ENCODE measurements at regions not wholly inside any gene's neighbourhood (a gene's known extent, or its start where the extent isn't known, plus 50 kb on each side); places are given as distances from the start of the nearest gene placed in this dataset.

DNA sequence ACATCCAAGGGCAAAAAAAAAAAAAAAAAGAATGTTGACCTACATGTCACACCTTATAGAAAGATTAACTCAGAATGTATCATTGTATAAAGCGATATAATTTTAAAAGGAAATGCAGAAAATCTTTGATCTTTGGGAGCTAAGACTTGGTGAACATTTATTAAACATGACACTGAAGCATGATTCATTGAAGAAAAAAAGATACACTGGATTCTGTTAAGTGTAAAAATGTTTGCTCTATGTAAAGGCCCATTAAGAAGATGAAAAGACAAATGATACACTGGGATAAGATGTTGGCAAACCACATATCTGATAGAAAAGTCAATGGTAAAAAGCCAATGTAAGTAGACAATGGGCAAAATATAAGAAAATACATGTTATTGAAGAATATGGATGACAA, 1131.0 kb downstream of the AACS start:
- CTCF ChIA-PET: no interaction called here

DNA sequence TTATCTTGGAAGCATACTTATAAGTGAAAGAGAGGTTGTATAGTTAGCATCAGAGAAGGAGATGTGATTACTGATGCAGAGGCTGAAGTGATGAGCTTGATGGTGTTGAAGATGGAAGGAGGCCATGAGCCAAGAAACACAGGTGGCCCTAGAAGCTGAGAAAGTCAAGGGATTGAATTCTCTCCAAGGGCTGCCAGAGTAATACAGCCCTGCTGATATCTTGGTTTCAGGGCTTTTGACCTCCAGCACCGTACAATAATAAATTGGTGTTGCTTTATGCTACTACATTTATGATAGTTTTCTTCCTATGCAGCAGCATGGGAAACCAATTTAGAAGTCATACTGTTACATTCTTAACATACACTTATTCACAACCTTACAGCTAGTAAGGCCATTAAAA, 1133.3 kb downstream of the AACS start:
- ChIA-PET CTCF (no interaction called here), POLR2A (ENCODE audit: unreplicated experiment) (no interaction called here)
- TF ChIP-seq CTCF (conservative IDR thresholded peaks at IDR 0.05; ENCODE audit: low read depth, low read length) (no peak), EZH2 (IDR thresholded peaks at IDR 0.05; ENCODE audit: low read length, unreplicated experiment) (no peak), EZH2phosphoT487 (IDR thresholded peaks at IDR 0.05; ENCODE audit: borderline replicate concordance, low read length) (no peak)
- Histone ChIP-seq H3K9me3 (ENCODE audit: low read length) (peaks cover 4% of the 10 kb centered on the region), H3K4me1 (ENCODE audit: insufficient read depth, low read length) (no peaks in the 10 kb centered on the region; the same call in 1 of the 2 replicates), H3K4me3 (ENCODE audit: low read length) (no peak overlapping the region), H3K27me3 (ENCODE audit: low read length) (no peaks in the 10 kb centered on the region), H3K9me2 (replicated peaks; ENCODE audit: low read length) (no peaks in the 10 kb centered on the region), H3K36me3 (ENCODE audit: low read depth, low read length) (no peaks in the 10 kb centered on the region), H2AFZ (ENCODE audit: low read length) (no peak overlapping the region), H3F3A (ENCODE audit: low read length, unreplicated experiment) (no peaks in the 10 kb centered on the region), H3K79me2 (ENCODE audit: low read length) (no peaks in the 10 kb centered on the region), H3K27ac (ENCODE audit: low read length) (no peak overlapping the region), H4K20me1 (ENCODE audit: low read length) (no peaks in the 10 kb centered on the region), H3K4me2 (ENCODE audit: low read length) (no peak overlapping the region), H3K9ac (ENCODE audit: low read length) (no peak overlapping the region)
- DNase-seq (no peak), ATAC-seq (no peak)
- intact Hi-C loops (cut with micrococcal nuclease): no loop called here
- BruUV-seq (replicated peaks): no TSS peak

More for the DNA sequence above, 1131.0 kb downstream of the AACS start:
- H3K4me3 ChIP-seq (ENCODE audit: low read length): no peak overlapping the region
- no peaks in the 10 kb centered on the region for H3F3A ChIP-seq (ENCODE audit: low read length, unreplicated experiment)
- H3K36me3 ChIP-seq (ENCODE audit: low read depth, low read length): no peaks in the 10 kb centered on the region
- H3K79me2 ChIP-seq (ENCODE audit: low read length): no peaks in the 10 kb centered on the region
- no peaks in the 10 kb centered on the region for H4K20me1 ChIP-seq (ENCODE audit: low read length)
- TF ChIP-seq EZH2 (IDR thresholded peaks at IDR 0.05; ENCODE audit: low read length, unreplicated experiment): no peak
- TF ChIP-seq EZH2phosphoT487 (IDR thresholded peaks at IDR 0.05; ENCODE audit: borderline replicate concordance, low read length): no peak
- TF ChIP-seq CTCF (conservative IDR thresholded peaks at IDR 0.05; ENCODE audit: low read depth, low read length): no peak
- H3K9me3 ChIP-seq (ENCODE audit: low read length): peaks cover 4% of the 10 kb centered on the region; the same call in 1 of the 2 replicates
- intact Hi-C loops (cut with micrococcal nuclease): no loop called here
- H3K4me1 ChIP-seq (ENCODE audit: insufficient read depth, low read length): no peaks in the 10 kb centered on the region; the same call in 1 of the 2 replicates
- ATAC-seq (no peak), DNase-seq (no peak)
- POLR2A ChIA-PET (ENCODE audit: unreplicated experiment): interaction anchor here (0.7 kb wide), 1 partner anchor 20 kb away, joined by 20 read pairs; no protein-coding TSS in a partner anchor
- no peaks in the 10 kb centered on the region for H3K9me2 ChIP-seq (replicated peaks; ENCODE audit: low read length)
- no peak overlapping the region for H3K27ac ChIP-seq (ENCODE audit: low read length)
- H3K9ac ChIP-seq (ENCODE audit: low read length): no peak overlapping the region
- no peak overlapping the region for H2AFZ ChIP-seq (ENCODE audit: low read length)
- no TSS peak for BruUV-seq (replicated peaks)
- H3K4me2 ChIP-seq (ENCODE audit: low read length): no peak overlapping the region
- peaks cover 17% of the 10 kb centered on the region for H3K27me3 ChIP-seq (ENCODE audit: low read length)

DNA sequence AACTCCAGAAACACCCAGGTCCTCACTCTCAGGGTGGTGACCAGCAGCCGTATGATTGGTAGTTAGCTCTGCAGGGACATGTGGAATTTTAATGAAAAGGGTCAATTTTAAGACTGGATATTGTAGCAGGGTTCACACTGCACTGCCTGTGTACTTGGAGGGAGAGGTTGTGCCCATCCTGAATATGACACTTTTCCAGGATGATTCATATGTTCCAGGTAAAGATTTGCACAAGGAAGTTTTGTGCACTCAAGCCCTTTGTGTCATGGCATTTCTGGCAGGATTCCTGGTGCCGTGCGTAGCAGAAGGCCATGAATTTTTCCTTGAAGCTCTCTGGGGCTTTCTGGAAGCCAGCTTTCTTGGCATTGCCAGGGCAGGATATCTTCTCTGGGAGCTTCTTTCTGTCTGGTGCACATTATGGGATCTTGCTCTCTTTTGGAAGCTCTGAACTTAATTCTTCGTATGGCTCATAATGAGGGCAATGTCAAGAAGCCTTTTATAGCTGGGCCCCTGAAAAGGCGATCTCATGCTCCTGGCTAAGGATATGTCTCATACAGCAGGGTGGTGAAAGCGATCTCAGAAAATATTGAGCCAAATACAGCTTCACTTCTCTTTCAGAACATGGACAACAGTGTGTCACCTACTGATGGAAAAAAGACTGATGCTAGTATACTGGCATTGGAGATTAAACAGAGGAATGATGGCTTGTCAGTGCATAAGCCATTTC, 1133.9 kb downstream of the AACS start:
- ChIA-PET POLR2A (ENCODE audit: unreplicated experiment) (no interaction called here), CTCF (no interaction called here)
- TF ChIP-seq EZH2 (IDR thresholded peaks at IDR 0.05; ENCODE audit: low read length, unreplicated experiment) (no peak), CTCF (conservative IDR thresholded peaks at IDR 0.05; ENCODE audit: low read depth, low read length) (no peak)
- Histone ChIP-seq H3K27ac (ENCODE audit: low read length) (no peak overlapping the region), H2AFZ (ENCODE audit: low read length) (no peak overlapping the region), H4K20me1 (ENCODE audit: low read length) (no peaks in the 10 kb centered on the region), H3K9ac (ENCODE audit: low read length) (no peak overlapping the region), H3K9me2 (replicated peaks; ENCODE audit: low read length) (no peaks in the 10 kb centered on the region), H3K4me3 (ENCODE audit: low read length) (no peak overlapping the region), H3K4me1 (ENCODE audit: insufficient read depth, low read length) (no peaks in the 10 kb centered on the region; the same call in 1 of the 2 replicates), H3K27me3 (ENCODE audit: low read length) (no peaks in the 10 kb centered on the region), H3F3A (ENCODE audit: low read length, unreplicated experiment) (no peaks in the 10 kb centered on the region), H3K9me3 (ENCODE audit: low read length) (no peaks in the 10 kb centered on the region; the same call in 1 of the 2 replicates), H3K4me2 (ENCODE audit: low read length) (no peak overlapping the region), H3K79me2 (ENCODE audit: low read length) (no peaks in the 10 kb centered on the region), H3K36me3 (ENCODE audit: low read depth, low read length) (no peaks in the 10 kb centered on the region)
- intact Hi-C loops (cut with micrococcal nuclease): no loop called here
- peak; percentile 50 for DNase-seq
- no TSS peak for BruUV-seq (replicated peaks)
- no peak for ATAC-seq

Measured in PC-3 (cell line).